ENCODE measurements at regions not wholly inside any gene's neighbourhood (a gene's known extent, or its start where the extent isn't known, plus 50 kb on each side); places are given as distances from the start of the nearest gene placed in this dataset.

GRCh38 chr3:102605153-102605552 lies 170.3 kb downstream of the ZPLD1 start:
- no peak for DNase-seq

GRCh38 chr3:102608875-102609274 lies 174.1 kb downstream of the ZPLD1 start:
- DNase-seq = no peak

- DNase-seq = no peak
These were observed 179.3 kb downstream of the ZPLD1 start for GRCh38 chr3:102614021-102614569.

- no peak for DNase-seq
These were observed 179.8 kb downstream of the ZPLD1 start for GRCh38 chr3:102614585-102614984.

GRCh38 chr3:102617381-102617780 lies 182.6 kb downstream of the ZPLD1 start:
- DNase-seq = no peak

- no peak for DNase-seq
These were observed 184.5 kb downstream of the ZPLD1 start for GRCh38 chr3:102619361-102619760.

- DNase-seq = no peak
These were observed 195.1 kb downstream of the ZPLD1 start for GRCh38 chr3:102629943-102630342.

GRCh38 chr3:102630531-102630930 lies 195.7 kb downstream of the ZPLD1 start:
- DNase-seq = no peak

- no peak for DNase-seq
These were observed 208.7 kb downstream of the ZPLD1 start for GRCh38 chr3:102643546-102643945.

- no peak for DNase-seq
These were observed 211.7 kb downstream of the ZPLD1 start for GRCh38 chr3:102646557-102646956.

GRCh38 chr3:102660653-102661052 lies 225.8 kb downstream of the ZPLD1 start:
- no peak for DNase-seq

- no peak for DNase-seq
These were observed 227.1 kb downstream of the ZPLD1 start for GRCh38 chr3:102661707-102662497.

- no peak for DNase-seq
These were observed 227.6 kb downstream of the ZPLD1 start for GRCh38 chr3:102662498-102662772.

GRCh38 chr3:102664126-102664525 lies 229.3 kb downstream of the ZPLD1 start:
- DNase-seq = no peak

- DNase-seq = no peak
These were observed 230.4 kb downstream of the ZPLD1 start for GRCh38 chr3:102665183-102665582.

GRCh38 chr3:102668247-102668646 lies 233.4 kb downstream of the ZPLD1 start:
- no peak for DNase-seq

GRCh38 chr3:102670986-102671385 lies 236.2 kb downstream of the ZPLD1 start:
- no peak for DNase-seq

GRCh38 chr3:102672305-102672704 lies 237.5 kb downstream of the ZPLD1 start:
- no peak for DNase-seq

GRCh38 chr3:102673271-102674115 lies 238.7 kb downstream of the ZPLD1 start:
- peak; percentile 63 for DNase-seq

GRCh38 chr3:102674284-102674683 lies 239.5 kb downstream of the ZPLD1 start:
- DNase-seq = no peak

GRCh38 chr3:102676424-102676823 lies 241.6 kb downstream of the ZPLD1 start:
- DNase-seq = peak; percentile 3

- DNase-seq = no peak
These were observed 247.9 kb downstream of the ZPLD1 start for GRCh38 chr3:102682741-102683140.

- DNase-seq = no peak
These were observed 252.0 kb downstream of the ZPLD1 start for GRCh38 chr3:102686792-102687191.
